OCI-LY7 (cell line): ENCODE measurements at regions not wholly inside any gene's neighbourhood (a gene's known extent, or its start where the extent isn't known, plus 50 kb on each side); places are given as distances from the start of the nearest gene placed in this dataset.

Experiments used
- EZH2phosphoT487 ChIP-seq: fragments of 200-600 bp; sonication (generic); IDR thresholded peaks from 2 replicates; pipeline ENCODE4 v1.6.1; 2018; ENCODE audit warnings: low read depth, borderline replicate concordance, mild to moderate bottlenecking, mixed run types, antibody characterized with exemption, low read length, moderate library complexity, mixed read lengths
- TF ChIP-seq, protein P1 (sequence below): fragments of 200-600 bp; sonication (generic); conservative IDR thresholded peaks from 2 replicates; pipeline ENCODE4 v1.5.1; 2014; ENCODE audit warnings: mild to moderate bottlenecking, antibody characterized with exemption, low read length, moderate library complexity, mixed read lengths

DNA sequence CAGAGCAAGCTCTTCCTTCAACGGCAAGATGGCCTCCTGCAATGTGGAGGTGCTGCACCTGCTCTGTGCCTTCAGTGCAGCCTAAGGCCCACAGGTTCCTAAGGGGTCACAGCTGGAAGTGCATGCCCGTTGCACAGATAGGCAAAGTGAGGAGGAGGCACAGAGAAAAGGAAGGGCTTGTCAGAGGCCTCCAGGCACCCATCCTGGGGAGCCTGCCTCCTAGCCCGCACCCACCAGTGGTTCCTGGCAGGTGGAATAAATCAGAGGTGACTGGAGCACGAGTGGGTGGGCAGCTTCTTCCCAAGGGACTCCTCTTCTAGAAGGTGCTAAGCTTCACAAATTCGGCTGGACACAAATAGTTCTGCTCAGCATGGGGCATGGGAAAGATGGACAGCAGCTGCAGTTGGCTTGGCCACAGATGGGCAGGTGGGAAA, 52.8 kb upstream of the STXBP1 start:
- TF ChIP-seq, protein P1, sequence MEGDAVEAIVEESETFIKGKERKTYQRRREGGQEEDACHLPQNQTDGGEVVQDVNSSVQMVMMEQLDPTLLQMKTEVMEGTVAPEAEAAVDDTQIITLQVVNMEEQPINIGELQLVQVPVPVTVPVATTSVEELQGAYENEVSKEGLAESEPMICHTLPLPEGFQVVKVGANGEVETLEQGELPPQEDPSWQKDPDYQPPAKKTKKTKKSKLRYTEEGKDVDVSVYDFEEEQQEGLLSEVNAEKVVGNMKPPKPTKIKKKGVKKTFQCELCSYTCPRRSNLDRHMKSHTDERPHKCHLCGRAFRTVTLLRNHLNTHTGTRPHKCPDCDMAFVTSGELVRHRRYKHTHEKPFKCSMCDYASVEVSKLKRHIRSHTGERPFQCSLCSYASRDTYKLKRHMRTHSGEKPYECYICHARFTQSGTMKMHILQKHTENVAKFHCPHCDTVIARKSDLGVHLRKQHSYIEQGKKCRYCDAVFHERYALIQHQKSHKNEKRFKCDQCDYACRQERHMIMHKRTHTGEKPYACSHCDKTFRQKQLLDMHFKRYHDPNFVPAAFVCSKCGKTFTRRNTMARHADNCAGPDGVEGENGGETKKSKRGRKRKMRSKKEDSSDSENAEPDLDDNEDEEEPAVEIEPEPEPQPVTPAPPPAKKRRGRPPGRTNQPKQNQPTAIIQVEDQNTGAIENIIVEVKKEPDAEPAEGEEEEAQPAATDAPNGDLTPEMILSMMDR, result no peak
- TF ChIP-seq EZH2phosphoT487, result no peak
